Peyer's patch (tissue), 4 donors: ENCODE measurements at regions not wholly inside any gene's neighbourhood (a gene's known extent, or its start where the extent isn't known, plus 50 kb on each side); places are given as distances from the start of the nearest gene placed in this dataset.
"Not testable (repeated sequence)": the region's sequence is repeated elsewhere in the genome, so short reads cannot be mapped to it uniquely, and the experiment has no call there.

Experiments used
- DNase-seq, 3 donors: peaks; one replicate each; pipeline ENCODE4 v3.0.0-alpha.2; 2017 to 2019
- H3K27ac ChIP-seq, 4 donors: fragments of 200-600 bp; sonication (generic); one replicate each; pipeline ENCODE4 v1.5.1; 2016 to 2019
- H3K27me3 ChIP-seq, 2 donors: fragments of 200-600 bp; sonication (generic); one replicate each; pipeline ENCODE4 v1.5.1; 2019
- H3K36me3 ChIP-seq, 3 donors: fragments of 200-600 bp; sonication (generic); one replicate each; pipeline ENCODE4 v1.5.1; 2016 to 2019
- H3K4me1 ChIP-seq, 4 donors: fragments of 200-600 bp; sonication (generic); one replicate each; pipeline ENCODE4 v1.5.1; 2016 to 2019
- H3K4me3 ChIP-seq, 4 donors: fragments of 200-600 bp; sonication (generic); 1 replicate in 3 of 4; 2 replicates in 1 of 4; pipeline ENCODE4 v1.5.1; 2016 to 2019; ENCODE audit warnings: mild to moderate bottlenecking in 1 of 4
- H3K9me3 ChIP-seq, 4 donors: fragments of 200-600 bp; sonication (generic); one replicate each; pipeline ENCODE4 v1.5.1; 2016 to 2019; ENCODE audit warnings: mild to moderate bottlenecking in 1 of 4
- POLR2A ChIP-seq, 2 donors: fragments of 450-650 bp; IDR thresholded peaks; one replicate each; pipeline ENCODE4 v1.5.1; 2017; ENCODE audit warnings: antibody characterized with exemption in 2 of 2, mild to moderate bottlenecking in 2 of 2, moderate library complexity in 2 of 2
- TF ChIP-seq, protein P1 (sequence below), 6 experiments: fragments of 450-650 bp in 4 of 6; fragments of 200-600 bp in 2 of 6; sonication (generic) in 1 of 6; IDR thresholded peaks; one replicate each; pipeline ENCODE4 v1.5.1; 2017 to 2019; ENCODE audit warnings: antibody characterized with exemption in 6 of 6, mild to moderate bottlenecking in 3 of 6, moderate library complexity in 1 of 6

DNA sequence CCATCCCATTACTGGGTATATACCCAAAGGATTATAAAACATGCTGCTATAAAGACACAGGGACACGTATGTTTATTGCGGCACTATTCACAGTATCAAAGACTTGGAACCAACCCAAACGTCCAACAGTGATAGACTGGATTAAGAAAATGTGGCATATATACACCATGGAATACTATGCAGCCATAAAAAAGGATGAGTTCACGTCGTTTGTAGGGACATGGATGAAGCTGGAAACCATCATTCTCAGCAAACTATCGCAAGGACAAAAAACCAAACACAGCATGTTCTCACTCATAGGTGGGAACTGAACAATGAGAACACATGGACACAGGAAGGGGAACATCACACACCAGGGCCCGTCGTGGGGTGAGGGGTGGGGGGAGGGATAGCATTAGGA is 106.1 kb downstream of the CHD1L start:
- not testable (repeated sequence) for H3K27ac ChIP-seq, DNase-seq, H3K4me1 ChIP-seq, H3K36me3 ChIP-seq, H3K9me3 ChIP-seq, H3K4me3 ChIP-seq, H3K27me3 ChIP-seq

DNA sequence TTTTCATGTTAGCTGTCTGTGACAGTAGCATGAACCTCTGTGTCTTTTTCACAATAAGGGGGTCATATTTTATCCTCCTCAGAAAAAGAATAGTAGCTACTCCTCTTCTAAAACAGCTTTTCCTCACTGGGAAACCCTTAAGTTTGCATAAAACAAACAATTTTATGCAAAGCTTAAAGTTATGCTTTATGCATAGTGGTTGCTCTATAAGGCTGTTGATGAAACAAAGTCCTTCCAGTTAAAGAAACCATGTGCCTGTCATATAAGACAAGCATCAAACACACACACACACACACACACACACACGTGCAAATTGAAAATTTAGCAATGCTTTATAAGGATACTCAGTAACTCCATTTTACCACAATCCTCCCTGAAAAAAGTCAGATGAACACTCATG is 107.0 kb downstream of the CHD1L start:
- TF ChIP-seq, protein P1, sequence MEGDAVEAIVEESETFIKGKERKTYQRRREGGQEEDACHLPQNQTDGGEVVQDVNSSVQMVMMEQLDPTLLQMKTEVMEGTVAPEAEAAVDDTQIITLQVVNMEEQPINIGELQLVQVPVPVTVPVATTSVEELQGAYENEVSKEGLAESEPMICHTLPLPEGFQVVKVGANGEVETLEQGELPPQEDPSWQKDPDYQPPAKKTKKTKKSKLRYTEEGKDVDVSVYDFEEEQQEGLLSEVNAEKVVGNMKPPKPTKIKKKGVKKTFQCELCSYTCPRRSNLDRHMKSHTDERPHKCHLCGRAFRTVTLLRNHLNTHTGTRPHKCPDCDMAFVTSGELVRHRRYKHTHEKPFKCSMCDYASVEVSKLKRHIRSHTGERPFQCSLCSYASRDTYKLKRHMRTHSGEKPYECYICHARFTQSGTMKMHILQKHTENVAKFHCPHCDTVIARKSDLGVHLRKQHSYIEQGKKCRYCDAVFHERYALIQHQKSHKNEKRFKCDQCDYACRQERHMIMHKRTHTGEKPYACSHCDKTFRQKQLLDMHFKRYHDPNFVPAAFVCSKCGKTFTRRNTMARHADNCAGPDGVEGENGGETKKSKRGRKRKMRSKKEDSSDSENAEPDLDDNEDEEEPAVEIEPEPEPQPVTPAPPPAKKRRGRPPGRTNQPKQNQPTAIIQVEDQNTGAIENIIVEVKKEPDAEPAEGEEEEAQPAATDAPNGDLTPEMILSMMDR (IDR thresholded peaks at IDR 0.05): no peak
- no peak for TF ChIP-seq POLR2A (IDR thresholded peaks at IDR 0.05)
- Histone ChIP-seq H3K9me3 (no peaks in the 10 kb centered on the region), H3K4me1 (no peaks in the 10 kb centered on the region), H3K27me3 (no peaks in the 10 kb centered on the region), H3K4me3 (no peak overlapping the region), H3K27ac (no peak overlapping the region), H3K36me3 (no peaks in the 10 kb centered on the region)
- no peak for DNase-seq

DNA sequence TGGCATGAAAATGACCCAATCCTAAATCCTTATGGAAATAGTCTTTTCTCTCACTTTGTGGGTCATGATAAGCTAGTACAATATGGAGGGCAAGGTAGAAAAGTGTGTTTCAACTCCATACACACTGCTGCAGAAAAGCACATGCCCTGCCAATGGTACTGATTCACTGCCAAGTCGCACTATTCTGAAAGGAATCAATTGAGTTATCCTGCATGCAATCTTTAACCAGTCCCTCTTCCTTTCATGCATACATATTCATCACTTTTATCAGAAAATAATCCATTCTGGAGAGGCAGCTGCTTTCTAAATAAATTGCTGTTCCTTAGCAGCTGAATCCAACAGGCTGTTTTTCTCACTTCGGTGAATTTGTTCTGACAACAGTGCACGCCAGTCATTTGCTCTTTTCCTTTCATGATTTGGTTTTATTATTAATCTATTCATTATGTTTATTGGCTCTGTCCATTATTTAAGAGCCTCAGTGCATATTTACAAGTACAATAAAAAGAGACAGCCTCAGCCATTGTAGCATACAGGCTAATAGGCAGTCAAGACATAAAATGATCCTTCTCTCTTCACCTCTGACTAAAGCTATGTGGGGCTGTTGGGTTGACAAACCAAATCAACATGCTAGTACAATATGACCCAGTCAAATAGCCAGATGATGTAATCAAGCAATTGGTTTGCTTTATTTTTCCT is 108.8 kb downstream of the CHD1L start:
- H3K4me3 ChIP-seq: no peak overlapping the region
- TF ChIP-seq, protein P1 (IDR thresholded peaks at IDR 0.05): no peak
- no peak for TF ChIP-seq POLR2A (IDR thresholded peaks at IDR 0.05)
- DNase-seq: no peak
- no peaks in the 10 kb centered on the region for H3K4me1 ChIP-seq
- H3K36me3 ChIP-seq: no peaks in the 10 kb centered on the region
- H3K9me3 ChIP-seq: no peaks in the 10 kb centered on the region
- H3K27ac ChIP-seq: no peak overlapping the region
- no peaks in the 10 kb centered on the region for H3K27me3 ChIP-seq

DNA sequence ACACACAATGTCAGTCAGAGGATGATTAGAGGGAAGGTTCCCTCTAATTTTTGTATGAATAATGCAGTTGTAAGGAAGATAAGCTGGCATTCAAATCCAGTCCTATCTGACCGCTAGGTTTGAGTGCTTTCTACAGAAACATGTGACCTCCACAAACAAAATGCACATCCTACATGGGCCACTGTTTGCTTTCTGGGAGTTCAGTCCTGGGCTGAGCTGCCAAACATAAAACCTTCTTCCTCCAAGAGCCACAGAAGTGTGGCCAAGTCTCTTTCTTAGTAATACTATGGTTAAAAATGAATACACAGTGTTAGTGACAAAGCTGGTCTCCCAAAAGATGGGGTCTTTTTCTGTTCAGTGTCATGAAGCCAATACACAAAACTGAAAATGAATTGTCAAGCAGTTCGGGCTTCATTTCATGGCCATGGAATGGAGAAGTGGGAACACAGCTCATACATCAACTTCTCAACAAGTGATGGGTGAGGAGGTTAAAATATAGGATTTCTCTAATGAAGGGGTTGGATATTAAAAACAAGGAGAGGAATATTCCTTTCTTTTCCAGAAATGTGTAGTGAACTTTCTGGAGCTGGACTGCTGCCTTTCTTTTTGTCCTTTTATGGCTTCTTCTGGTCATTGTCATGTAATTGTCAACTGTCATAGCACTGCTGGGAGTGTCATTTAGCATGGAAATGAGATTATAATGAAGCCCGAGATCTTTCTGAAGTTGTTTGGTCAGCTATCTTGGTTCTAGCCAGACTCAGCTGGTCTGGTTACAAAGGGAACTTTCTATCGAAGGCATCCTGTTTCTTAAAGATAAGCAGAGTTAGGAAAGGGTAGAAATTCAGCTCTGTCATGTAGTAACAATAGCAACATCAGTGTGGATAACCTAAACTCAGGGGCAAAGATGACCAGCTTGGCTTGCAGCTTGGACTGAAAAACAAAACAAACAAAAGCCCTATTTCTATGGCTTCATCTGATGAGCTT is 135.1 kb downstream of the CHD1L start:
- no peak for DNase-seq
- H3K27ac ChIP-seq: no peak overlapping the region
- H3K4me1 ChIP-seq: no peaks in the 10 kb centered on the region
- H3K36me3 ChIP-seq: no peaks in the 10 kb centered on the region
- no peak overlapping the region for H3K4me3 ChIP-seq
- H3K27me3 ChIP-seq: no peaks in the 10 kb centered on the region
- H3K9me3 ChIP-seq: no peaks in the 10 kb centered on the region
- TF ChIP-seq, protein P1 (IDR thresholded peaks at IDR 0.05): no peak
- TF ChIP-seq POLR2A (IDR thresholded peaks at IDR 0.05): no peak

DNA sequence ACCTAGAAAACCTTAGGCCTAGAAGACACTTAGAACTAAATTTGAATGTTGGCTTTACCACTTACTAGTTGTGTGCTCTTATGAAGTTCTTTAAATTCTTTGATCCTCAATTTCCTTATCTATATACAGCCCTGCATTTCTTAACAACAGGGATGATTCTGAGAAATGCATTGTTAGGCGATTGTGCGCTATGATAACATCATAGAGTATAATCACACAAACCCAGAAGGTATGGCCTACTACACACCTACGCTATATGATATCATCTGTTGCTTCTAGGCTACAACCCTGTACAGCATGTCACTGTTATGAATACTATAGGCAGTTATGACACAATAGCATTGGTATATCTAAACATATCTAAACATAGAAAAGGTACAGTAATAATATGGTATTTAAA is 137.4 kb downstream of the CHD1L start:
- Histone ChIP-seq H3K27ac (no peak overlapping the region), H3K9me3 (no peaks in the 10 kb centered on the region), H3K27me3 (no peaks in the 10 kb centered on the region), H3K4me1 (no peaks in the 10 kb centered on the region), H3K36me3 (no peaks in the 10 kb centered on the region), H3K4me3 (no peak overlapping the region)
- no peak for TF ChIP-seq POLR2A (IDR thresholded peaks at IDR 0.05)
- TF ChIP-seq, protein P1 (IDR thresholded peaks at IDR 0.05): no peak
- DNase-seq: no peak

DNA sequence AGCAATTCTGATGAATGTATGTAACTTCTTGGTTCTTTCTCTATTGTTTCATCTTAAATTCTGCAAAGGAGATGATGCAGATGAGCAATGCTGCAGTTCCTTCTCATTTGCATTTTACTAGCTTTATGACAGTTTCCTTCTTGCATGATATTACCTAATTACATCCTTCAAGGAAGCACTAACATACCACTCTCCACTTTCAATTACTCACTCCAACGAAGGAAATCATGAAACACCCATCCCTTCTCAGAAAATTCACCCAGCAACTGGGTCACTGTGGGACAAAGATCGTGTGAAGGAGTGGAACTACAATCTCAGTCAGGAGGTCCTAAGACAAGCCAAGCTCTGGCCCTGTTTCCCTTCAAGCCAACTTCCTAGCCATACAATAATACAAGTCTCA is 142.3 kb downstream of the CHD1L start:
- no peak for DNase-seq
- Histone ChIP-seq H3K27me3 (no peaks in the 10 kb centered on the region), H3K4me1 (no peaks in the 10 kb centered on the region), H3K4me3 (no peak overlapping the region), H3K36me3 (no peaks in the 10 kb centered on the region), H3K9me3 (no peaks in the 10 kb centered on the region), H3K27ac (no peak overlapping the region)
- TF ChIP-seq POLR2A (IDR thresholded peaks at IDR 0.05): no peak
- TF ChIP-seq, protein P1 (IDR thresholded peaks at IDR 0.05): no peak
